ENCODE measurements at regions not wholly inside any gene's neighbourhood (a gene's known extent, or its start where the extent isn't known, plus 50 kb on each side); places are given as distances from the start of the nearest gene placed in this dataset.

GRCh38 chr17:73909186-73909585 is 264.9 kb upstream of the SDK2 start:
- TF ChIP-seq, protein P1, sequence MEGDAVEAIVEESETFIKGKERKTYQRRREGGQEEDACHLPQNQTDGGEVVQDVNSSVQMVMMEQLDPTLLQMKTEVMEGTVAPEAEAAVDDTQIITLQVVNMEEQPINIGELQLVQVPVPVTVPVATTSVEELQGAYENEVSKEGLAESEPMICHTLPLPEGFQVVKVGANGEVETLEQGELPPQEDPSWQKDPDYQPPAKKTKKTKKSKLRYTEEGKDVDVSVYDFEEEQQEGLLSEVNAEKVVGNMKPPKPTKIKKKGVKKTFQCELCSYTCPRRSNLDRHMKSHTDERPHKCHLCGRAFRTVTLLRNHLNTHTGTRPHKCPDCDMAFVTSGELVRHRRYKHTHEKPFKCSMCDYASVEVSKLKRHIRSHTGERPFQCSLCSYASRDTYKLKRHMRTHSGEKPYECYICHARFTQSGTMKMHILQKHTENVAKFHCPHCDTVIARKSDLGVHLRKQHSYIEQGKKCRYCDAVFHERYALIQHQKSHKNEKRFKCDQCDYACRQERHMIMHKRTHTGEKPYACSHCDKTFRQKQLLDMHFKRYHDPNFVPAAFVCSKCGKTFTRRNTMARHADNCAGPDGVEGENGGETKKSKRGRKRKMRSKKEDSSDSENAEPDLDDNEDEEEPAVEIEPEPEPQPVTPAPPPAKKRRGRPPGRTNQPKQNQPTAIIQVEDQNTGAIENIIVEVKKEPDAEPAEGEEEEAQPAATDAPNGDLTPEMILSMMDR (IDR thresholded peaks at IDR 0.05; ENCODE audit: low read length), result no peak
- TF ChIP-seq EZH2 (IDR thresholded peaks at IDR 0.05; ENCODE audit: borderline replicate concordance, low read length), result no peak

All from OCI-LY1 (cell line).